CD4-positive, alpha-beta T cell treated with Interleukin-6 for 4 hours (primary cell): ENCODE measurements at regions not wholly inside any gene's neighbourhood (a gene's known extent, or its start where the extent isn't known, plus 50 kb on each side); places are given as distances from the start of the nearest gene placed in this dataset.
"Not testable (repeated sequence)": the region's sequence is repeated elsewhere in the genome, so short reads cannot be mapped to it uniquely, and the experiment has no call there.

Source experiments
- DNase-seq: peaks from one replicate; pipeline ENCODE4 v3.0.0-alpha.2; 2020; ENCODE audit warnings: mixed read lengths

- not testable (repeated sequence) for DNase-seq
Observed at GRCh38 chr1:125064029-125064428, 3879.3 kb downstream of the SRGAP2C start.

DNA sequence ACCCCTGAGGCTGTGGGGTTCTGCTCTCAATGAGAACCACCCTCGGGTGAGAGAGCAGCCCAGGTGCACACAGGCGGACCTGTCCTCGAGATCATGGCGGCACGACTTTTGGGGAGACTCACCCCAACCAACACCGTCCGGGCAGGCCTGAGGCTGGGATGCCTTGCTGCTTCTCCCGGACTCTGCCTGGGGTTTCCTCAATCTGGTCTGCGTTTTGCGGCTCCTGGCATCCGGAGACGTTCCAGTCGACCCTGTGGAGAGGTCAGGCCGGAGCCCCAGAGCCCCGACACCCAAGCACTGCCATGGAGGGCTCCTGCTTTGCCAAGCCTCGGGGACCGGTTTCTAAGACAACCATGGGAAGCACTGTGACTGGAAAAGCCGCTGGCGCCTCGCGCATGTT lies 3879.7 kb downstream of the SRGAP2C start:
- DNase-seq, result no peak

DNA sequence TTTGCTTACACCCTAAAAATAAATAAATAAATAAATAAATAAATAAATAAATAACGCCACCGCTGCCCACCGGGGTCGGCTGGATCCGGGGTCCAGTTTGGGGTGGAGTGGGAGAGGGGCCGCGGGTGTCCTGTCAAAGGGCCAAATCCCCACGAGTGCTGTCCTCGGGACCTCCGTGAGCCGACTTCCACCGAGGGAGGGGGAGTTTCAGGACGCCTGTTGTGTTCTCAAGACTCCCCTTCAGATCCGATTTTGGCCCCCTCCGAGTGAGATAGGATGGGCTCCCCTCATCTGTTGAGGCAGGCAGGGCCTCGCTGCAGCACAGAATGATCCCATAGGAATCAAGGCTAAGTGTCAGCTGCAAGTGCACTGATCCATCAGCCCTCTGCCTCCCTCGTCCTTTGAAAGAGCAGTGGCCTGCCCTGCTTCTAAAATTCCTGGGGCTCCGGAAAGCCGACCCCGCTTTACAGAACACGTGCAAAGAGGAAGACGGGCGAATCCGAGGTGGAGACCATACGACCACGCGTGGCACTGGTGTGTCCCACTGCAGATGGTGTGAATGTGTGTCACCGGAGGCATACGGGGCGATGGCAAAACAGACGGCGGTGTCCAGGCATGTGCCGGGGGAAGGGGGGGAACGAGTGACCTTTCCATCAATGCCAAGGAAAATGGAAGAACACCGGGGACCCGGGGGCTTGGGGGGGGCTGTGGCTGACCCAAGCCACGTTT lies 3880.5 kb downstream of the SRGAP2C start:
- DNase-seq, result peak; percentile 1

DNA sequence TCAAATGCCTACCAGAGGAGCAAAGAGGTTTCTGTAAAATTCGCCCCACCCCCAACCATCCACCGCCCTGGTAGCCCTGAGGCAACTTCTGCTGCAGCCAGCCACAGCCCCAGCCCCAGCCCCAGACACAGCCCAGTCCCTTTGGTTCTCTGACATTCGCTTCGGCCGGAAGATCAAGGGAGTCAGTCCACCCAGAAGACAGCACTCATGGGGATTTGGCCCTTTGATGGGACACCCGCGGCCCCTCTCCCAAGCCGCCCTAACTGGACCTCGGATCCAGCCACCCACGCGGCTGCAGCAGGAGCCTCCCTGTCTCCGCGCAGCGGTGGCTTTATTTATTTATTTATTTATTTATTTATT lies 3881.0 kb downstream of the SRGAP2C start:
- no peak for DNase-seq

DNA sequence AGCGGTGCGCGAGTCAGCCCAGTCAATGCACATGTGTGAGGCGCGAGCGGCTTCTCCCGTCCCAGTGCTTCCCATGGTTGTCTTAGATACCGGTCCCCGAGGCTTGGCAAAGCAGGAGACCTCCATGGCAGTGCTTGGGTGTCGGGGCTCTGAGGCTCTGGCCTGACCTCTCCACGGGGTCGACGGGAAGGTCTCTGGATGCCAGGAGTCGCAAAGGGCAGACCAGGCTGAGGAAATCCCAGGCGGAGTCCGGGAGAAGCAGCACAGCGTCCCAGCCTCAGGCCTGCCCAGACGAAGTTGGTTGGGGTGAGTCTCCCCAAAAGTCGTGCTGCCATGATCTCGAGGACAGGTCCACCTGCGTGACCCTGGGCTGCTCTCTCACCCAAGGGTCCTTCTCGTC lies 3881.6 kb downstream of the SRGAP2C start:
- DNase-seq, result peak; percentile 1

DNA sequence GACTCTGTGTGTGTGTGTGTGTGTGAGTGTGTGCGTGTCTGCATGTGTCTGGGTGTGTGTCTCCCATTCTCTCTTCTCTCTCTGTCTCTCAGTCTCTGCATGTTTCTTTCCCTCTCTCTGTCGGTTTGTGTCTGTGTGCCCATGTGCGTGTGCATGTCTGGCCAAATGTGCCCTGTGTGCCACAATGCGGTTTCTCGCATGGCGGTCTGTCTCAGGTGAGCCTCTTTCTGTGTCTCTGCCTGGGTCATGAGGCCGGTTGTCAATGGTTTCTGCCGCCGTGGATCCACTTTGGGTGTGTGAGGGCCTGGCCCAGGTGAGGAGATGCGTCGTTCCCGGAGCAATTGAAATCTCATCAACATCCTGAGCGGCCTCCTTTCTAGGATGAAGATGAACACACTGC lies 3882.1 kb downstream of the SRGAP2C start:
- DNase-seq, result not testable (repeated sequence)

- DNase-seq, result no peak
Observed at GRCh38 chr1:125080077-125080476, 3895.3 kb downstream of the SRGAP2C start.

DNA sequence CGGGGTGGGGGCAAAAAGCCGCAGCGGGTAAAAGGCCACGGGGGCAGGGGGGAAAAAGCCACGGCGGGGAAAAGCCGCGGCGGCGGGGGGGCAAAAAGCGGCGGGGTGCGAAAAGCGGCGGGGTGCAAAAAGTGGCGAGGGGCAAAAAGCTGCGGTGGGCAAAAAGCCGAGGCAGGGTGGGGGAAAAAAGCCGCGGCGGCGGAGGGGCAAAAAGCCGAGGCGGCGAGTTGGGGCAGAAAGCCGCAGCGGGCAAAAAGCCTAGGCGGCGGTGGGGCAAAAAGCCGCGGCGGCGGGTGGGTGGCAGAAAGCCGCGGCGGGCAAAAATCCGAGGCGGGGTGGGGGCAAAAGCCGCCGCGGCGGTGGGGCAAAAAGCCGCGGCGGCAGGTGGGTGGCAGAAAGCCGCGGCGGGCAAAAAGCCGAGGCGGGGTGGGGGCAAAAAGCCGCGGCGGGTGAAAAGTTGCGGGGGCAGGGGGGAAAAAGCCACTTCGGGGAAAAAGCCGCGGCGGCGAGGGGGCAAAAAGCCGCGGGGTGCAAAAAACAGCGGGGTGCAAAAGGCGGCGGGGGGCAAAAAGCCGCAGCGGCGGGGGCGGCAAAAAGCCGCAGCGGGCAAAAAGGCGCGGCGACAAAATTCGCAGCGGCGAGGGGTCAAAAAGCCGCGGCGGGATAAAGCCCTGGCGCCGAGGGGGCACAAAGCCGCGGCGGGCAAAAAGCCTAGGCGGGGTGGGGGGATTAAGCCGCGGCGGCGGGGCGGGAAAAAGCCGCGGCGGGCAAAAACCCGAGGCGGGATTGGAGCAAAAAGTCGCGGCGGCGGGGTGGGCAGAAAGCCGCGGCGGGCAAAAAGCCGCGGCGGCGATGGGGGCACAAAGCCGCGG lies 3901.2 kb downstream of the SRGAP2C start:
- no peak for DNase-seq

GRCh38 chr1:125086611-125087010 lies 3901.8 kb downstream of the SRGAP2C start:
- DNase-seq, result no peak

- no peak for DNase-seq
Observed at GRCh38 chr1:125087247-125087646, 3902.5 kb downstream of the SRGAP2C start.

- no peak for DNase-seq
Observed at GRCh38 chr1:125087691-125088090, 3902.9 kb downstream of the SRGAP2C start.

GRCh38 chr1:125118147-125118993 lies 3933.6 kb downstream of the SRGAP2C start:
- no peak for DNase-seq

- no peak for DNase-seq
Observed at GRCh38 chr1:125119024-125119441, 3934.3 kb downstream of the SRGAP2C start.

DNA sequence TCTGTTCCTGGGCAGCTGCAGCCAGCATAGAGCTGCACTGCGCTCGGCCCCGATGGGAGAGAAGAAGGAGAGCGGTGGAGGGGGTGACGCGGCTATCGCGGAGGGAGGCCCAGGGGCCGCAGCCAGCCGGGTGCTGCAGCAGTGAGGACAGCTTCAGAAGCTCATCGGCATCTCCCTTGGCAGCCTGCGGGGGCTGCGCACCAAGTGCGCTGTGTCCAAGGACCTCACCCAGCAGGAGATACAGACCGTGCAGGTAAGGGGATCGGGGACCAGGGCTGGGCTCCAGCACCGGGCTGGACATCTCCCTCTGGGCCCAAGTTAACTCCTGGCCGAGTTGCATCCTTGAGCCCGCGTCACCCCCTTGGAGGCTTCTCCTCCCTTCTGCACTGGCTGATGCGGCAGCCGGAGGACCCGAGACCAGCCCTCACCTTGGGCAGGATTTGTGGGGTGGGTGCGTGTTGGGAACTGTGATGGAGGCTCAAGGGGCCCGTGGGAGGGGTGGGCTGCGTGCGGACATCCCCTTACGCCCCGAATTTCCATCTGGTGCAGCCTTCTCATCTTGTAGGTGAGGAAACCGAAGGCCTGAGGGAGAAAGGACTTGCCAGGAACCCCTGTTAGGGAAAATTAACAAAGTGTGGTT lies 3934.9 kb downstream of the SRGAP2C start:
- DNase-seq, result not testable (repeated sequence)

- DNase-seq, result not testable (repeated sequence)
Observed at GRCh38 chr1:125122579-125122978, 3937.8 kb downstream of the SRGAP2C start.
